ENCODE measurements at regions not wholly inside any gene's neighbourhood (a gene's known extent, or its start where the extent isn't known, plus 50 kb on each side); places are given as distances from the start of the nearest gene placed in this dataset.

- TF ChIP-seq CTCF (IDR thresholded peaks at IDR 0.05; ENCODE audit: low read depth, low read length, missing input control) (no peak), ATF3 (IDR thresholded peaks at IDR 0.05) (no peak), GABPA (IDR thresholded peaks at IDR 0.05 in 1 of 2, conservative IDR thresholded peaks at IDR 0.05 in 1 of 2) (no peak), SP1 (IDR thresholded peaks at IDR 0.05) (no peak), FOXA1 (IDR thresholded peaks at IDR 0.05) (no peak), HNF4G (IDR thresholded peaks at IDR 0.05) (no peak), YY1 (IDR thresholded peaks at IDR 0.05) (no peak), MAX (IDR thresholded peaks at IDR 0.05) (no peak), RAD21 (IDR thresholded peaks at IDR 0.05) (no peak), TAF1 (conservative IDR thresholded peaks at IDR 0.05) (no peak), ZBTB33 (IDR thresholded peaks at IDR 0.05) (no peak)
Measured at GRCh38 chr11:81092522-81092921, 1641.1 kb downstream of the FAM181B start.

Data from liver (tissue), 3 donors.